ENCODE measurements at regions not wholly inside any gene's neighbourhood (a gene's known extent, or its start where the extent isn't known, plus 50 kb on each side); places are given as distances from the start of the nearest gene placed in this dataset.

DNA sequence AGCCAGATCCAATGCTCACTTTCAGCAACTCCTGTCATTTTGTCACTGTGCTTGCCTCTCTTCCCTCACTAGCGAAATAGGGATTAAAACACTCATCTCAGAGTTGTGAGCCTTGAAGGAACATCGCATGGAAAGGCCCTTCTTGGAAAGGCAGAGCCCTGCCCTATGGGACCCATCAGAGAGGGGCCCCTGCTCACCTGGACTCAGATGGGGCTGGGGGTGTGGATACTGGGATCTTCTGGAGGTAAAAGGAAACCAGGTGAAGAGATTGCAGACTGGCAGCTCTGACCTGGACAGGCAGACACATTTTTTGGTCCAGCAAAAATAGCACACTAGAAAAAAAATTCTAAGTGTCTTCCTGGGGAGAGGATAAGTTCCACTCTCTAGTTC lies 54.2 kb upstream of the EPS8L3 start:
- TF ChIP-seq CTCF (conservative IDR thresholded peaks at IDR 0.05; ENCODE audit: low read depth, low read length) (no peak), RFX5 (IDR thresholded peaks at IDR 0.05; ENCODE audit: low read depth, low read length) (no peak), USF2 (IDR thresholded peaks at IDR 0.05; ENCODE audit: low read depth, low read length) (no peak), POLR2A (IDR thresholded peaks at IDR 0.05; ENCODE audit: low read depth, low read length) (no peak), FOS (IDR thresholded peaks at IDR 0.05; ENCODE audit: low read depth, low read length) (no peak), MAFK (IDR thresholded peaks at IDR 0.05; ENCODE audit: low read depth, low read length) (no peak), CEBPB (IDR thresholded peaks at IDR 0.05; ENCODE audit: low read depth, low read length) (no peak), SMC3 (IDR thresholded peaks at IDR 0.05; ENCODE audit: low read depth, low read length) (no peak), BHLHE40 (IDR thresholded peaks at IDR 0.05; ENCODE audit: low read depth, low read length) (no peak)
